Activated naive CD8-positive, alpha-beta T cell treated with anti-CD3 and anti-CD28 coated beads, Interleukin-2, amount 50 U/mL, for 24 hours (primary cell): ENCODE measurements at regions not wholly inside any gene's neighbourhood (a gene's known extent, or its start where the extent isn't known, plus 50 kb on each side); places are given as distances from the start of the nearest gene placed in this dataset.
"Not testable (repeated sequence)": the region's sequence is repeated elsewhere in the genome, so short reads cannot be mapped to it uniquely, and the experiment has no call there.

Experiments
- ATAC-seq: fragments of 150-1000 bp; cut with Tn5 transposase; one replicate; pipeline ENCODE4 v1.10.0; 2021
- DNase-seq: peaks from one replicate; pipeline ENCODE4 v3.0.0; 2021
- H3K27ac Mint-ChIP-seq: one replicate; pipeline ENCODE4 v1.8.0; 2021; ENCODE audit warnings: mild to moderate bottlenecking, mixed read lengths
- H3K27me3 Mint-ChIP-seq: one replicate; pipeline ENCODE4 v1.8.0; 2021; ENCODE audit warnings: mixed read lengths
- H3K36me3 Mint-ChIP-seq: one replicate; pipeline ENCODE4 v1.8.0; 2021; ENCODE audit warnings: low read depth, mixed read lengths
- H3K4me1 Mint-ChIP-seq: one replicate; pipeline ENCODE4 v1.8.0; 2021; ENCODE audit warnings: mixed read lengths
- H3K4me3 Mint-ChIP-seq: one replicate; pipeline ENCODE4 v1.8.0; 2021; ENCODE audit warnings: mild to moderate bottlenecking, moderate library complexity, mixed read lengths
- H3K9me3 Mint-ChIP-seq: one replicate; pipeline ENCODE4 v1.8.0; 2021; ENCODE audit warnings: mixed read lengths

GRCh38 chr15:77903761-77904435 lies 173.6 kb downstream of the TBC1D2B start:
- H3K9me3 Mint-ChIP-seq, DNase-seq, H3K27me3 Mint-ChIP-seq: not testable (repeated sequence)

GRCh38 chr15:77902921-77903760 lies 174.4 kb downstream of the TBC1D2B start:
- not testable (repeated sequence) for H3K4me3 Mint-ChIP-seq, H3K4me1 Mint-ChIP-seq, ATAC-seq, H3K27ac Mint-ChIP-seq, H3K9me3 Mint-ChIP-seq, H3K27me3 Mint-ChIP-seq, H3K36me3 Mint-ChIP-seq
- peak; percentile 42 for DNase-seq

More at GRCh38 chr15:77903761-77904435, 173.6 kb downstream of the TBC1D2B start:
- H3K36me3 Mint-ChIP-seq, H3K4me1 Mint-ChIP-seq, H3K27ac Mint-ChIP-seq, ATAC-seq, H3K4me3 Mint-ChIP-seq: not testable (repeated sequence)

GRCh38 chr15:77901921-77902750 lies 175.4 kb downstream of the TBC1D2B start:
- Mint-ChIP-seq H3K4me3 (no peak overlapping the region), H3K36me3 (no peaks in the 10 kb centered on the region), H3K27me3 (peaks cover under 1% of the 10 kb centered on the region), H3K27ac (no peak overlapping the region), H3K4me1 (no peaks in the 10 kb centered on the region), H3K9me3 (no peaks in the 10 kb centered on the region)
- DNase-seq (no peak), ATAC-seq (no peak)

- H3K9me3 Mint-ChIP-seq = no peaks in the 10 kb centered on the region
- no peaks in the 10 kb centered on the region for H3K4me1 Mint-ChIP-seq
- no peak overlapping the region for H3K27ac Mint-ChIP-seq
- DNase-seq (no peak), ATAC-seq (no peak)
- H3K4me3 Mint-ChIP-seq = no peak overlapping the region
- no peaks in the 10 kb centered on the region for H3K27me3 Mint-ChIP-seq
- H3K36me3 Mint-ChIP-seq = no peaks in the 10 kb centered on the region
Measured at GRCh38 chr15:77901251-77901881, 176.1 kb downstream of the TBC1D2B start.

- H3K9me3 Mint-ChIP-seq, H3K27me3 Mint-ChIP-seq, H3K4me3 Mint-ChIP-seq, H3K27ac Mint-ChIP-seq, H3K4me1 Mint-ChIP-seq, ATAC-seq, H3K36me3 Mint-ChIP-seq: not testable (repeated sequence)
- peak; percentile 72 for DNase-seq
Measured at GRCh38 chr15:77900331-77900963, 177.1 kb downstream of the TBC1D2B start.

- not testable (repeated sequence) for H3K27ac Mint-ChIP-seq, DNase-seq, H3K9me3 Mint-ChIP-seq, H3K4me1 Mint-ChIP-seq, H3K27me3 Mint-ChIP-seq, H3K4me3 Mint-ChIP-seq, ATAC-seq, H3K36me3 Mint-ChIP-seq
Measured at GRCh38 chr15:77899776-77900175, 177.7 kb downstream of the TBC1D2B start.

- H3K27ac Mint-ChIP-seq = no peak overlapping the region
- H3K36me3 Mint-ChIP-seq = no peaks in the 10 kb centered on the region
- no peak overlapping the region for H3K4me3 Mint-ChIP-seq
- no peaks in the 10 kb centered on the region for H3K9me3 Mint-ChIP-seq
- H3K27me3 Mint-ChIP-seq = no peaks in the 10 kb centered on the region
- no peak for DNase-seq
- H3K4me1 Mint-ChIP-seq = no peaks in the 10 kb centered on the region
- ATAC-seq = no peak
Measured at GRCh38 chr15:77898811-77899730, 178.4 kb downstream of the TBC1D2B start.

GRCh38 chr15:77897896-77898406 lies 179.6 kb downstream of the TBC1D2B start:
- Mint-ChIP-seq H3K27ac (no peak overlapping the region), H3K9me3 (no peaks in the 10 kb centered on the region), H3K4me3 (no peak overlapping the region), H3K27me3 (no peaks in the 10 kb centered on the region), H3K4me1 (no peaks in the 10 kb centered on the region), H3K36me3 (no peaks in the 10 kb centered on the region)
- DNase-seq = no peak
- ATAC-seq = no peak

- not testable (repeated sequence) for H3K4me3 Mint-ChIP-seq, H3K9me3 Mint-ChIP-seq, ATAC-seq, H3K36me3 Mint-ChIP-seq, H3K27ac Mint-ChIP-seq, DNase-seq, H3K4me1 Mint-ChIP-seq, H3K27me3 Mint-ChIP-seq
Measured at GRCh38 chr15:77897113-77897895, 180.2 kb downstream of the TBC1D2B start.

- H3K36me3 Mint-ChIP-seq, ATAC-seq, H3K9me3 Mint-ChIP-seq, H3K4me3 Mint-ChIP-seq, DNase-seq, H3K27ac Mint-ChIP-seq, H3K27me3 Mint-ChIP-seq, H3K4me1 Mint-ChIP-seq: not testable (repeated sequence)
Measured at GRCh38 chr15:77896147-77897112, 181.1 kb downstream of the TBC1D2B start.

GRCh38 chr15:77895742-77896141 lies 181.8 kb downstream of the TBC1D2B start:
- Mint-ChIP-seq H3K4me3 (no peak overlapping the region), H3K9me3 (no peaks in the 10 kb centered on the region), H3K4me1 (no peaks in the 10 kb centered on the region), H3K36me3 (no peaks in the 10 kb centered on the region), H3K27me3 (no peaks in the 10 kb centered on the region), H3K27ac (no peak overlapping the region)
- ATAC-seq = no peak
- DNase-seq = no peak

GRCh38 chr15:77895145-77895544 lies 182.4 kb downstream of the TBC1D2B start:
- DNase-seq, ATAC-seq, H3K36me3 Mint-ChIP-seq, H3K4me3 Mint-ChIP-seq, H3K27ac Mint-ChIP-seq, H3K27me3 Mint-ChIP-seq, H3K9me3 Mint-ChIP-seq, H3K4me1 Mint-ChIP-seq: not testable (repeated sequence)
